Spleen (tissue), 11 donors: ENCODE measurements at regions not wholly inside any gene's neighbourhood (a gene's known extent, or its start where the extent isn't known, plus 50 kb on each side); places are given as distances from the start of the nearest gene placed in this dataset.
A peak's percentile ranks its signal among the peaks of the same experiment; 100 is the strongest.

Experiments
- DNase-seq: peaks from one replicate; pipeline ENCODE4 v3.0.0-alpha.2; 2020
- H3K27ac ChIP-seq, 8 donors: fragments of 200-600 bp; sonication (generic) in 7 of 8; 1 replicate in 4 of 8; 2 replicates in 4 of 8; pipeline versions ENCODE4 v1.5.0 to v1.8.0; 2016 to 2021; ENCODE audit warnings: inconsistent platforms in 4 of 8, mild to moderate bottlenecking in 4 of 8, moderate library complexity in 1 of 8
- H3K27me3 ChIP-seq, 7 donors: fragments of 200-600 bp; sonication (generic) in 6 of 7; replicated peaks in 1 of 7; 1 replicate in 4 of 7; 2 replicates in 3 of 7; pipeline versions ENCODE4 v1.5.0 to v1.8.0; 2016 to 2021; ENCODE audit warnings: inconsistent platforms in 3 of 7, mild to moderate bottlenecking in 1 of 7
- H3K36me3 ChIP-seq, 6 donors: fragments of 200-600 bp; sonication (generic) in 5 of 6; 1 replicate in 4 of 6; 2 replicates in 2 of 6; pipeline versions ENCODE4 v1.5.0 to v1.8.0; 2016 to 2021; ENCODE audit warnings: inconsistent platforms in 2 of 6
- H3K4me1 ChIP-seq, 6 donors: fragments of 200-600 bp; sonication (generic) in 5 of 6; 1 replicate in 3 of 6; 2 replicates in 3 of 6; pipeline versions ENCODE4 v1.5.0 to v1.8.0; 2016 to 2021; ENCODE audit warnings: inconsistent platforms in 3 of 6
- H3K4me3 ChIP-seq, 8 donors: fragments of 200-600 bp; sonication (generic) in 7 of 8; 1 replicate in 4 of 8; 2 replicates in 4 of 8; pipeline versions ENCODE4 v1.5.0 to v1.8.0; 2016 to 2021; ENCODE audit warnings: inconsistent platforms in 4 of 8, mild to moderate bottlenecking in 4 of 8, moderate library complexity in 2 of 8
- H3K9me3 ChIP-seq, 8 donors: fragments of 200-600 bp; sonication (generic) in 7 of 8; 1 replicate in 4 of 8; 2 replicates in 4 of 8; pipeline versions ENCODE4 v1.5.0 to v1.8.0; 2016 to 2021; ENCODE audit warnings: inconsistent platforms in 4 of 8
- CTCF ChIP-seq, 11 experiments: fragments of 200-600 bp in 7 of 11; fragments of 450-650 bp in 4 of 11; sonication (generic) in 4 of 11; IDR thresholded peaks in 8 of 11; conservative IDR thresholded peaks in 3 of 11; 1 replicate in 7 of 11; 2 replicates in 4 of 11; pipeline versions ENCODE4 v1.4.0 to v1.8.0; 2016 to 2021; ENCODE audit warnings: antibody characterized with exemption in 11 of 11, inconsistent platforms in 4 of 11, mild to moderate bottlenecking in 1 of 11
- POLR2A ChIP-seq, 3 donors: fragments of 450-650 bp; IDR thresholded peaks; one replicate each; pipeline ENCODE4 v1.5.1; 2017; ENCODE audit warnings: antibody characterized with exemption in 3 of 3, mild to moderate bottlenecking in 1 of 3
- POLR2AphosphoS5 ChIP-seq, 3 donors: sonication (generic); formaldehyde crosslinking; IDR thresholded peaks; one replicate each; pipeline ENCODE4 v1.5.1; 2017; ENCODE audit warnings: antibody characterized with exemption in 3 of 3
- WGBS, 5 donors: extraction: QIAGEN DNeasy Blood & Tissue Kit in 3 of 5; methylation state at CpG; one replicate each; pipeline versions ENCODE4 v1.1.5 to v1.1.7; 2013 to 2018; 5-methylcytosine and 5-hydroxymethylcytosine counted together
- intact Hi-C: fragments of 100-400 bp; cut with DNase I; formaldehyde crosslinking; loops from one replicate; pipeline ENCODE4 v1.15.0; 2023; ENCODE audit warnings: low total_unique reads
- donor health status: healthy with polysubstance abuse.
- donor health status: DM: no; HTN: no; CAD: no; lungs with moderate emphysema.
- donor health status: DM: no; HTN: no; CAD: no.
- donor health status: Bipolar disorder and iron deficiency.
- donor health status: healthy.
- donor health status: DM: no; HTN: no; CAD: no.
- donor health status: DM: yes; HTN: yes; CAD: no.

- no peaks in the 10 kb centered on the region for H3K36me3 ChIP-seq
- no peaks in the 10 kb centered on the region for H3K9me3 ChIP-seq
- H3K27ac ChIP-seq: no peak overlapping the region
- H3K27me3 ChIP-seq: no peaks in the 10 kb centered on the region
- 18 to 84% (median 76%) methylated on average over 1 of the region's 1 CpG for WGBS, 5 donors
- no peak for DNase-seq
- H3K4me1 ChIP-seq: no peaks in the 10 kb centered on the region
- no peak for TF ChIP-seq CTCF (IDR thresholded peaks at IDR 0.05 in 8 of 11, conservative IDR thresholded peaks at IDR 0.05 in 3 of 11)
- TF ChIP-seq POLR2A (IDR thresholded peaks at IDR 0.05): no peak
- TF ChIP-seq POLR2AphosphoS5 (IDR thresholded peaks at IDR 0.05): no peak
- intact Hi-C loops: no loop called here
- no peak overlapping the region for H3K4me3 ChIP-seq
These were observed 614.1 kb upstream of the VRK2 start for GRCh38 chr2:57432528-57432927.

GRCh38 chr2:57434441-57434840, 612.2 kb upstream of the VRK2 start:
- H3K4me1 ChIP-seq: no peaks in the 10 kb centered on the region
- WGBS, 5 donors: 36 to 57% (median 43%) methylated on average over 2 of the region's 2 CpGs
- no peaks in the 10 kb centered on the region for H3K27me3 ChIP-seq
- H3K4me3 ChIP-seq: no peak overlapping the region
- intact Hi-C loops: no loop called here
- H3K27ac ChIP-seq: peak overlapping the region in 1 of 8 donors; percentile 7
- H3K9me3 ChIP-seq: no peaks in the 10 kb centered on the region
- TF ChIP-seq POLR2A (IDR thresholded peaks at IDR 0.05): no peak
- no peak for TF ChIP-seq POLR2AphosphoS5 (IDR thresholded peaks at IDR 0.05)
- TF ChIP-seq CTCF (IDR thresholded peaks at IDR 0.05 in 8 of 11, conservative IDR thresholded peaks at IDR 0.05 in 3 of 11): no peak
- H3K36me3 ChIP-seq: no peaks in the 10 kb centered on the region
- no peak for DNase-seq

GRCh38 chr2:57434972-57435371, 611.6 kb upstream of the VRK2 start:
- H3K4me3 ChIP-seq: no peak overlapping the region
- intact Hi-C loops: no loop called here
- no peaks in the 10 kb centered on the region for H3K36me3 ChIP-seq
- H3K27me3 ChIP-seq: no peaks in the 10 kb centered on the region
- H3K4me1 ChIP-seq: no peaks in the 10 kb centered on the region
- no peak for DNase-seq
- TF ChIP-seq CTCF (IDR thresholded peaks at IDR 0.05 in 8 of 11, conservative IDR thresholded peaks at IDR 0.05 in 3 of 11) (no peak), POLR2A (IDR thresholded peaks at IDR 0.05) (no peak), POLR2AphosphoS5 (IDR thresholded peaks at IDR 0.05) (no peak)
- H3K9me3 ChIP-seq: no peaks in the 10 kb centered on the region
- peak overlapping the region in 1 of 8 donors; percentile 7 for H3K27ac ChIP-seq
- WGBS, 5 donors: 87 to 92% (median 90%) methylated on average over 1 of the region's 1 CpG

GRCh38 chr2:57437077-57437476, 609.5 kb upstream of the VRK2 start:
- TF ChIP-seq POLR2AphosphoS5 (IDR thresholded peaks at IDR 0.05) (no peak), CTCF (IDR thresholded peaks at IDR 0.05 in 8 of 11, conservative IDR thresholded peaks at IDR 0.05 in 3 of 11) (no peak), POLR2A (IDR thresholded peaks at IDR 0.05) (no peak)
- WGBS, 5 donors: 37 to 89% (median 78%) methylated on average over 1 of the region's 1 CpG
- intact Hi-C loops: no loop called here

More at GRCh38 chr2:57437077-57437476, 609.5 kb upstream of the VRK2 start:
- Histone ChIP-seq H3K4me3 (no peak overlapping the region), H3K9me3 (no peaks in the 10 kb centered on the region), H3K4me1 (no peaks in the 10 kb centered on the region), H3K27me3 (no peaks in the 10 kb centered on the region), H3K27ac (no peak overlapping the region), H3K36me3 (no peaks in the 10 kb centered on the region)
- DNase-seq: no peak
